LNCaP clone FGC (cell line): ENCODE measurements at regions not wholly inside any gene's neighbourhood (a gene's known extent, or its start where the extent isn't known, plus 50 kb on each side); places are given as distances from the start of the nearest gene placed in this dataset.

ENCODE experiments used
- DNase-seq: peaks from one replicate; pipeline ENCODE4 v3.0.0-alpha.2; 2011; ENCODE audit warnings: low read depth
- H3K4me3 ChIP-seq: 2 replicates; pipeline ENCODE4 v1.5.1; 2011; ENCODE audit warnings: mild to moderate bottlenecking, low read depth, low read length, control low read depth
- CTCF ChIP-seq: IDR thresholded peaks from 2 replicates; pipeline ENCODE4 v1.5.1; 2012; ENCODE audit warnings: mild to moderate bottlenecking; ENCODE audit not compliant: control insufficient read depth, insufficient read depth; ENCODE audit errors: extremely low read depth

- DNase-seq, result no peak
- H3K4me3 ChIP-seq, result no peak overlapping the region
- TF ChIP-seq CTCF, result no peak
These were observed 83.5 kb upstream of the ADGRL2 start for GRCh38 chr1:81717230-81717629.

- no peak for DNase-seq
- no peak for TF ChIP-seq CTCF
- H3K4me3 ChIP-seq, result no peak overlapping the region
These were observed 85.3 kb upstream of the ADGRL2 start for GRCh38 chr1:81715391-81715790.

- DNase-seq, result no peak
- TF ChIP-seq CTCF, result no peak
- H3K4me3 ChIP-seq, result no peak overlapping the region
These were observed 86.1 kb upstream of the ADGRL2 start for GRCh38 chr1:81714636-81715035.

GRCh38 chr1:81712425-81712824 is 88.3 kb upstream of the ADGRL2 start:
- no peak overlapping the region for H3K4me3 ChIP-seq
- no peak for DNase-seq
- no peak for TF ChIP-seq CTCF

GRCh38 chr1:81710857-81711256 is 89.9 kb upstream of the ADGRL2 start:
- no peak for DNase-seq
- no peak for TF ChIP-seq CTCF

GRCh38 chr1:81708250-81708649 is 92.5 kb upstream of the ADGRL2 start:
- H3K4me3 ChIP-seq, result no peak overlapping the region
- DNase-seq, result no peak
- no peak for TF ChIP-seq CTCF

More at GRCh38 chr1:81710857-81711256, 89.9 kb upstream of the ADGRL2 start:
- H3K4me3 ChIP-seq, result no peak overlapping the region

GRCh38 chr1:81706650-81707435 is 93.9 kb upstream of the ADGRL2 start:
- TF ChIP-seq CTCF, result no peak
- H3K4me3 ChIP-seq, result no peak overlapping the region
- DNase-seq, result no peak
